K562 (cell line): ENCODE measurements at regions not wholly inside any gene's neighbourhood (a gene's known extent, or its start where the extent isn't known, plus 50 kb on each side); places are given as distances from the start of the nearest gene placed in this dataset.

Experiments used
- E2F4 ChIP-seq: sonication (generic); formaldehyde crosslinking; IDR thresholded peaks from 2 replicates; pipeline ENCODE4 v1.8.0; 2022; ENCODE audit warnings: mild to moderate bottlenecking, low read depth, missing genetic modification reagents
- FOXA1 ChIP-seq: fragments of 450-650 bp; IDR thresholded peaks from 2 replicates; pipeline ENCODE4 v1.6.1; 2016; ENCODE audit warnings: mild to moderate bottlenecking, borderline replicate concordance
- HLTF ChIP-seq: fragments of 450-650 bp; IDR thresholded peaks from 2 replicates; pipeline ENCODE4 v1.6.1; 2016
- HSF4 ChIP-seq: fragments of 250-450 bp; sonication (Bioruptor Pico); IDR thresholded peaks from 2 replicates; pipeline ENCODE4 v2.1.2; 2022; ENCODE audit warnings: mild to moderate bottlenecking, moderate library complexity, borderline replicate concordance
- NCOA1 ChIP-seq: fragments of 450-650 bp; IDR thresholded peaks from 2 replicates; pipeline ENCODE4 v1.6.1; 2016; ENCODE audit warnings: low read depth
- PML ChIP-seq: IDR thresholded peaks from 2 replicates; pipeline ENCODE4 v1.6.1; 2012; ENCODE audit warnings: low read length, inconsistent platforms
- TCF7 ChIP-seq: sonication (generic); IDR thresholded peaks from 2 replicates; pipeline ENCODE4 v1.6.1; 2016; ENCODE audit warnings: antibody characterized with exemption, borderline replicate concordance
- TFAP4 ChIP-seq: sonication (generic); formaldehyde crosslinking; IDR thresholded peaks from 2 replicates; pipeline ENCODE4 v1.8.0; 2022; ENCODE audit warnings: missing genetic modification reagents, mild to moderate bottlenecking, moderate library complexity, borderline replicate concordance
- U2AF2 ChIP-seq: fragments of 200-400 bp; formaldehyde crosslinking; optimal IDR thresholded peaks from 2 replicates; pipeline ENCODE3; 2017; ENCODE audit warnings: low read depth, mild to moderate bottlenecking, low read length
- ZBTB11 ChIP-seq, 3 experiments: fragments of 200-800 bp in 1 of 3; fragments of 250-450 bp in 1 of 3; fragments of 450-650 bp in 1 of 3; sonication (Bioruptor Pico) in 1 of 3; sonication (Bioruptor generic) in 1 of 3; formaldehyde crosslinking in 1 of 3; IDR thresholded peaks; 2 replicates each; pipeline versions ENCODE4 v1.6.1 to v1.8.0; 2016 to 2022; ENCODE audit warnings: mild to moderate bottlenecking in 2 of 3, missing genetic modification characterization in 2 of 3, missing compliant biosample characterization in 1 of 3, moderate library complexity in 1 of 3
- ZBTB26 ChIP-seq: fragments of 450-650 bp; formaldehyde crosslinking; IDR thresholded peaks from 2 replicates; pipeline ENCODE4 v1.4.0; 2022; ENCODE audit warnings: missing genetic modification characterization
- ZBTB5 ChIP-seq: fragments of 450-650 bp; IDR thresholded peaks from 2 replicates; pipeline ENCODE4 v1.6.1; 2017; ENCODE audit warnings: antibody characterized with exemption
- ZNF12 ChIP-seq: sonication (generic); formaldehyde crosslinking; IDR thresholded peaks from 2 replicates; pipeline ENCODE4 v1.4.0; 2020; ENCODE audit warnings: mild to moderate bottlenecking, missing genetic modification reagents
- ZNF639 ChIP-seq, 2 experiments: fragments of 200-800 bp in 1 of 2; sonication (Bioruptor generic) in 1 of 2; sonication (generic) in 1 of 2; formaldehyde crosslinking in 1 of 2; IDR thresholded peaks in 1 of 2; conservative IDR thresholded peaks in 1 of 2; 2 replicates each; pipeline versions ENCODE4 v1.5.0 to v1.6.1; 2016 to 2020; ENCODE audit warnings: missing compliant biosample characterization in 1 of 2, missing genetic modification characterization in 1 of 2, missing genetic modification reagents in 1 of 2
- ZSCAN29 ChIP-seq: fragments of 450-650 bp; IDR thresholded peaks from 2 replicates; pipeline ENCODE4 v1.6.1; 2017

- peak; percentile 46; the same call in 1 of the 2 replicates for TF ChIP-seq TCF7
- TF ChIP-seq U2AF2 = no peak
- no peak for TF ChIP-seq HLTF
- no peak for TF ChIP-seq FOXA1
- no peak for TF ChIP-seq ZNF12 (CRISPR knock-in tag)
- TF ChIP-seq PML = peak; percentile 83
- TF ChIP-seq NCOA1 = peak; percentile 76; the same call in 1 of the 2 replicates
- peak in 1 of 2 experiments; percentile 32; a peak in 1 of 4 replicates for TF ChIP-seq ZNF639 (CRISPR knock-in tag; conservative IDR thresholded peaks at IDR 0.05 in 1 of 2, IDR thresholded peaks at IDR 0.05 in 1 of 2)
- TF ChIP-seq HSF4 = no peak
- no peak for TF ChIP-seq ZBTB5
- no peak for TF ChIP-seq ZSCAN29
- TF ChIP-seq ZBTB26 (CRISPR knock-in tag) = no peak
- TF ChIP-seq E2F4 (CRISPR knock-in tag) = no peak
- 0 out of 6 replicates have a peak, but pooled peaks of 1 of the 3 experiments have one; percentile 26 for TF ChIP-seq ZBTB11 (CRISPR knock-in tag; IDR thresholded peaks at IDR 0.05)
- no peak; the same call in 1 of the 2 replicates for TF ChIP-seq TFAP4
Observed at GRCh38 chr15:95170561-95171380, 939.4 kb downstream of the MCTP2 start (continued).
